Peyer's patch (tissue), 4 donors: ENCODE measurements at regions not wholly inside any gene's neighbourhood (a gene's known extent, or its start where the extent isn't known, plus 50 kb on each side); places are given as distances from the start of the nearest gene placed in this dataset.

Experiments used
- POLR2A ChIP-seq, 2 donors: fragments of 450-650 bp; IDR thresholded peaks; one replicate each; pipeline ENCODE4 v1.5.1; 2017; ENCODE audit warnings: antibody characterized with exemption in 2 of 2, mild to moderate bottlenecking in 2 of 2, moderate library complexity in 2 of 2
- TF ChIP-seq, protein P1 (sequence below), 6 experiments: fragments of 450-650 bp in 4 of 6; fragments of 200-600 bp in 2 of 6; sonication (generic) in 1 of 6; IDR thresholded peaks; one replicate each; pipeline ENCODE4 v1.5.1; 2017 to 2019; ENCODE audit warnings: antibody characterized with exemption in 6 of 6, mild to moderate bottlenecking in 3 of 6, moderate library complexity in 1 of 6

GRCh38 chr13:74883834-74884233 lies 598.1 kb downstream of the TBC1D4 start:
- no peak for TF ChIP-seq POLR2A (IDR thresholded peaks at IDR 0.05)
- TF ChIP-seq, protein P1, sequence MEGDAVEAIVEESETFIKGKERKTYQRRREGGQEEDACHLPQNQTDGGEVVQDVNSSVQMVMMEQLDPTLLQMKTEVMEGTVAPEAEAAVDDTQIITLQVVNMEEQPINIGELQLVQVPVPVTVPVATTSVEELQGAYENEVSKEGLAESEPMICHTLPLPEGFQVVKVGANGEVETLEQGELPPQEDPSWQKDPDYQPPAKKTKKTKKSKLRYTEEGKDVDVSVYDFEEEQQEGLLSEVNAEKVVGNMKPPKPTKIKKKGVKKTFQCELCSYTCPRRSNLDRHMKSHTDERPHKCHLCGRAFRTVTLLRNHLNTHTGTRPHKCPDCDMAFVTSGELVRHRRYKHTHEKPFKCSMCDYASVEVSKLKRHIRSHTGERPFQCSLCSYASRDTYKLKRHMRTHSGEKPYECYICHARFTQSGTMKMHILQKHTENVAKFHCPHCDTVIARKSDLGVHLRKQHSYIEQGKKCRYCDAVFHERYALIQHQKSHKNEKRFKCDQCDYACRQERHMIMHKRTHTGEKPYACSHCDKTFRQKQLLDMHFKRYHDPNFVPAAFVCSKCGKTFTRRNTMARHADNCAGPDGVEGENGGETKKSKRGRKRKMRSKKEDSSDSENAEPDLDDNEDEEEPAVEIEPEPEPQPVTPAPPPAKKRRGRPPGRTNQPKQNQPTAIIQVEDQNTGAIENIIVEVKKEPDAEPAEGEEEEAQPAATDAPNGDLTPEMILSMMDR (IDR thresholded peaks at IDR 0.05) = no peak
